ENCODE measurements at regions not wholly inside any gene's neighbourhood (a gene's known extent, or its start where the extent isn't known, plus 50 kb on each side); places are given as distances from the start of the nearest gene placed in this dataset.

GRCh38 chr5:159552751-159553150, 222.5 kb upstream of the IL12B start:
- no peak for TF ChIP-seq CTCF (IDR thresholded peaks at IDR 0.05)
- no peak for TF ChIP-seq POLR2AphosphoS5 (IDR thresholded peaks at IDR 0.05)
- no peak for TF ChIP-seq POLR2A (IDR thresholded peaks at IDR 0.05)
- TF ChIP-seq EP300 (IDR thresholded peaks at IDR 0.05) = no peak

All from gastroesophageal sphincter (tissue), 3 donors.